Liver (tissue), 8 donors: ENCODE measurements at regions not wholly inside any gene's neighbourhood (a gene's known extent, or its start where the extent isn't known, plus 50 kb on each side); places are given as distances from the start of the nearest gene placed in this dataset.

ENCODE experiments used
- DNase-seq: peaks from one replicate; pipeline ENCODE4 v3.0.0-alpha.2; 2017; ENCODE audit warnings: low spot score
- H3K27ac ChIP-seq, 2 donors: one replicate each; pipeline ENCODE4 v1.7.0; 2013; ENCODE audit warnings: inconsistent platforms in 2 of 2, low read length in 2 of 2, control low read depth in 1 of 2, low read depth in 1 of 2, mild to moderate bottlenecking in 1 of 2
- H3K27me3 ChIP-seq, 4 donors: one replicate each; pipeline versions ENCODE4 v1.6.1 to v1.7.0; 2013; ENCODE audit warnings: low read length in 3 of 4, inconsistent platforms in 1 of 4, mild to moderate bottlenecking in 1 of 4, moderate library complexity in 1 of 4; ENCODE audit not compliant: control insufficient read depth in 4 of 4, insufficient read depth in 4 of 4
- H3K36me3 ChIP-seq, 4 donors: one replicate each; pipeline versions ENCODE4 v1.6.1 to v1.7.0; 2013; ENCODE audit warnings: low read length in 3 of 4, mild to moderate bottlenecking in 3 of 4, low read depth in 1 of 4, moderate library complexity in 1 of 4; ENCODE audit not compliant: control insufficient read depth in 4 of 4, insufficient read depth in 3 of 4
- H3K4me1 ChIP-seq, 4 donors: one replicate each; pipeline versions ENCODE4 v1.6.1 to v1.7.0; 2013; ENCODE audit warnings: low read length in 3 of 4, mild to moderate bottlenecking in 3 of 4, moderate library complexity in 1 of 4; ENCODE audit not compliant: control insufficient read depth in 4 of 4, insufficient read depth in 4 of 4
- H3K4me3 ChIP-seq, 3 donors: one replicate each; pipeline versions ENCODE4 v1.6.1 to v1.7.0; 2013; ENCODE audit warnings: low read length in 3 of 3, control low read depth in 1 of 3, low read depth in 1 of 3, mild to moderate bottlenecking in 1 of 3
- H3K9ac ChIP-seq, 2 donors: one replicate each; pipeline ENCODE4 v1.7.0; 2013; ENCODE audit warnings: low read length in 2 of 2, mild to moderate bottlenecking in 2 of 2, moderate library complexity in 2 of 2, control low read depth in 1 of 2, low read depth in 1 of 2
- H3K9me3 ChIP-seq, 4 donors: one replicate each; pipeline versions ENCODE4 v1.6.1 to v1.7.0; 2013; ENCODE audit warnings: low read length in 3 of 4; ENCODE audit not compliant: control insufficient read depth in 4 of 4
- CTCF ChIP-seq: fragments of 150-350 bp; IDR thresholded peaks from 2 replicates; pipeline ENCODE4 v1.5.1; 2017; ENCODE audit warnings: improper control_type of control experiment, low read depth, low read length; ENCODE audit not compliant: missing input control
- EGR1 ChIP-seq, 2 donors: IDR thresholded peaks; 2 replicates each; pipeline ENCODE4 v1.6.1; 2016 to 2018; ENCODE audit warnings: antibody characterized with exemption in 2 of 2, low read depth in 2 of 2
- FOXA1 ChIP-seq: IDR thresholded peaks from 2 replicates; pipeline ENCODE4 v1.6.1; 2016; ENCODE audit warnings: antibody characterized with exemption
- FOXA2 ChIP-seq: IDR thresholded peaks from 2 replicates; pipeline ENCODE4 v1.6.1; 2016; ENCODE audit warnings: antibody characterized with exemption
- GABPA ChIP-seq, 2 donors: IDR thresholded peaks in 1 of 2; conservative IDR thresholded peaks in 1 of 2; 2 replicates each; pipeline ENCODE4 v1.6.1; 2016; ENCODE audit warnings: antibody characterized with exemption in 2 of 2, mild to moderate bottlenecking in 1 of 2, moderate library complexity in 1 of 2
- HNF4A ChIP-seq, 2 donors: conservative IDR thresholded peaks; 2 replicates each; pipeline ENCODE4 v1.6.1; 2016; ENCODE audit warnings: antibody characterized with exemption in 2 of 2, mild to moderate bottlenecking in 2 of 2
- HNF4G ChIP-seq: IDR thresholded peaks from 2 replicates; pipeline ENCODE4 v1.6.1; 2016; ENCODE audit warnings: antibody characterized with exemption
- JUND ChIP-seq, 2 donors: IDR thresholded peaks; 2 replicates each; pipeline ENCODE4 v1.6.1; 2016; ENCODE audit warnings: antibody characterized with exemption in 2 of 2
- NR2F2 ChIP-seq: IDR thresholded peaks from 2 replicates; pipeline ENCODE4 v1.6.1; 2016; ENCODE audit warnings: antibody characterized with exemption
- RAD21 ChIP-seq, 2 donors: IDR thresholded peaks; 2 replicates each; pipeline ENCODE4 v1.6.1; 2016; ENCODE audit warnings: antibody characterized with exemption in 2 of 2, mild to moderate bottlenecking in 2 of 2
- RXRA ChIP-seq, 2 donors: IDR thresholded peaks; 2 replicates each; pipeline ENCODE4 v1.6.1; 2017 to 2018; ENCODE audit warnings: antibody characterized with exemption in 2 of 2, mild to moderate bottlenecking in 1 of 2
- SP1 ChIP-seq: IDR thresholded peaks from 2 replicates; pipeline ENCODE4 v1.6.1; 2018; ENCODE audit warnings: antibody characterized with exemption, mild to moderate bottlenecking
- TAF1 ChIP-seq: conservative IDR thresholded peaks from 2 replicates; pipeline ENCODE4 v1.6.1; 2016; ENCODE audit warnings: antibody characterized with exemption, mild to moderate bottlenecking
- YY1 ChIP-seq: IDR thresholded peaks from 2 replicates; pipeline ENCODE4 v1.6.1; 2016; ENCODE audit warnings: antibody characterized with exemption, mild to moderate bottlenecking
- ZBTB33 ChIP-seq: IDR thresholded peaks from 2 replicates; pipeline ENCODE4 v1.6.1; 2016; ENCODE audit warnings: antibody characterized with exemption
- WGBS: extraction: QIAGEN DNeasy Blood & Tissue Kit; methylation state at CpG from one replicate; pipeline ENCODE4 v1.1.7; 2013; 5-methylcytosine and 5-hydroxymethylcytosine counted together
- TF ChIP-seq, protein P1 (sequence below): IDR thresholded peaks from 2 replicates; pipeline ENCODE4 v1.6.1; 2016; ENCODE audit warnings: antibody characterized with exemption, mild to moderate bottlenecking
- TF ChIP-seq, protein P2 (sequence below): IDR thresholded peaks from 2 replicates; pipeline ENCODE4 v1.6.1; 2016; ENCODE audit warnings: antibody characterized with exemption
- TF ChIP-seq, protein P3 (sequence below): IDR thresholded peaks from 2 replicates; pipeline ENCODE4 v1.6.1; 2016; ENCODE audit warnings: antibody characterized with exemption
- donor health status: healthy.
- donor health status: healthy.
- donor health status: healthy.
- donor health status: healthy.
- donor health status: healthy.

GRCh38 chr3:25237602-25238001 is 190.5 kb upstream of the RARB start:
- DNase-seq = no peak
- TF ChIP-seq CTCF (no peak), FOXA1 (no peak), EGR1 (IDR thresholded peaks at IDR 0.05; ENCODE audit: low read depth in 2 of 2) (no peak), GABPA (IDR thresholded peaks at IDR 0.05 in 1 of 2, conservative IDR thresholded peaks at IDR 0.05 in 1 of 2) (no peak), HNF4G (no peak), HNF4A (conservative IDR thresholded peaks at IDR 0.05) (no peak), RAD21 (IDR thresholded peaks at IDR 0.05) (no peak), YY1 (no peak), RXRA (IDR thresholded peaks at IDR 0.05) (no peak), NR2F2 (no peak), SP1 (no peak), TAF1 (no peak), JUND (IDR thresholded peaks at IDR 0.05) (no peak)
- TF ChIP-seq, protein P1, sequence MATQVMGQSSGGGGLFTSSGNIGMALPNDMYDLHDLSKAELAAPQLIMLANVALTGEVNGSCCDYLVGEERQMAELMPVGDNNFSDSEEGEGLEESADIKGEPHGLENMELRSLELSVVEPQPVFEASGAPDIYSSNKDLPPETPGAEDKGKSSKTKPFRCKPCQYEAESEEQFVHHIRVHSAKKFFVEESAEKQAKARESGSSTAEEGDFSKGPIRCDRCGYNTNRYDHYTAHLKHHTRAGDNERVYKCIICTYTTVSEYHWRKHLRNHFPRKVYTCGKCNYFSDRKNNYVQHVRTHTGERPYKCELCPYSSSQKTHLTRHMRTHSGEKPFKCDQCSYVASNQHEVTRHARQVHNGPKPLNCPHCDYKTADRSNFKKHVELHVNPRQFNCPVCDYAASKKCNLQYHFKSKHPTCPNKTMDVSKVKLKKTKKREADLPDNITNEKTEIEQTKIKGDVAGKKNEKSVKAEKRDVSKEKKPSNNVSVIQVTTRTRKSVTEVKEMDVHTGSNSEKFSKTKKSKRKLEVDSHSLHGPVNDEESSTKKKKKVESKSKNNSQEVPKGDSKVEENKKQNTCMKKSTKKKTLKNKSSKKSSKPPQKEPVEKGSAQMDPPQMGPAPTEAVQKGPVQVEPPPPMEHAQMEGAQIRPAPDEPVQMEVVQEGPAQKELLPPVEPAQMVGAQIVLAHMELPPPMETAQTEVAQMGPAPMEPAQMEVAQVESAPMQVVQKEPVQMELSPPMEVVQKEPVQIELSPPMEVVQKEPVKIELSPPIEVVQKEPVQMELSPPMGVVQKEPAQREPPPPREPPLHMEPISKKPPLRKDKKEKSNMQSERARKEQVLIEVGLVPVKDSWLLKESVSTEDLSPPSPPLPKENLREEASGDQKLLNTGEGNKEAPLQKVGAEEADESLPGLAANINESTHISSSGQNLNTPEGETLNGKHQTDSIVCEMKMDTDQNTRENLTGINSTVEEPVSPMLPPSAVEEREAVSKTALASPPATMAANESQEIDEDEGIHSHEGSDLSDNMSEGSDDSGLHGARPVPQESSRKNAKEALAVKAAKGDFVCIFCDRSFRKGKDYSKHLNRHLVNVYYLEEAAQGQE = no peak
- TF ChIP-seq, protein P2, sequence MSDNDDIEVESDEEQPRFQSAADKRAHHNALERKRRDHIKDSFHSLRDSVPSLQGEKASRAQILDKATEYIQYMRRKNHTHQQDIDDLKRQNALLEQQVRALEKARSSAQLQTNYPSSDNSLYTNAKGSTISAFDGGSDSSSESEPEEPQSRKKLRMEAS = no peak
- H3K27ac ChIP-seq = no peak overlapping the region
- WGBS = 79% methylated on average over 1 of the region's 1 CpG
- H3K9me3 ChIP-seq = no peaks in the 10 kb centered on the region
- no peaks in the 10 kb centered on the region for H3K36me3 ChIP-seq
- H3K9ac ChIP-seq = no peak overlapping the region
- no peaks in the 10 kb centered on the region for H3K27me3 ChIP-seq
- H3K4me1 ChIP-seq = no peaks in the 10 kb centered on the region
- no peak overlapping the region for H3K4me3 ChIP-seq

DNA sequence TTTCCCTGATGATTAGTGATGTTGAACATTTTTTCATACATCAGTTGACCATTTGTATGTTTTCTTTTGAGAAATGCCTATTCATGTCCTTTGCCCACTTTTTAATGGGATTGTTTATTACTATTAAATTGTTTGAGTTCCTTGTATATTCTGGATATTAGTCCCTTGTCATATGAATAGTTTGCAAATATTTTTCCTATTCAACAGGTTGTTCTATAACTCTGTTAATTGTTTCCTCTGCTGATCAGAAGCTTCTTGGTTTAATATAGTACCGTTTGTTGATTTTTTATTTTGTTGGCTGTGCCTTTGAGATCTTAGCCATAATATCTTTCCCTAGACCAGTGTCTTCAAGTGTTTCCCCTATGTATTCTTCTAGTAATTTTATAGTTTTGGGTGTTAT is 189.0 kb upstream of the RARB start:
- DNase-seq = no peak
- Histone ChIP-seq H3K36me3 (no peaks in the 10 kb centered on the region), H3K4me3 (no peak overlapping the region), H3K9me3 (no peaks in the 10 kb centered on the region), H3K4me1 (no peaks in the 10 kb centered on the region), H3K27ac (no peak overlapping the region), H3K27me3 (no peaks in the 10 kb centered on the region), H3K9ac (no peak overlapping the region)
- 74% methylated on average over 1 of the region's 1 CpG for WGBS
- no peak for TF ChIP-seq TAF1
- no peak for TF ChIP-seq YY1
- TF ChIP-seq HNF4G = no peak
- no peak for TF ChIP-seq ZBTB33
- TF ChIP-seq, protein P2 = no peak
- no peak for TF ChIP-seq JUND (IDR thresholded peaks at IDR 0.05)
- TF ChIP-seq FOXA2 = no peak
- TF ChIP-seq, protein P1 = no peak
- TF ChIP-seq HNF4A (conservative IDR thresholded peaks at IDR 0.05) = no peak
- no peak for TF ChIP-seq RXRA (IDR thresholded peaks at IDR 0.05)
- TF ChIP-seq NR2F2 = no peak
- TF ChIP-seq FOXA1 = no peak
- TF ChIP-seq, protein P3, sequence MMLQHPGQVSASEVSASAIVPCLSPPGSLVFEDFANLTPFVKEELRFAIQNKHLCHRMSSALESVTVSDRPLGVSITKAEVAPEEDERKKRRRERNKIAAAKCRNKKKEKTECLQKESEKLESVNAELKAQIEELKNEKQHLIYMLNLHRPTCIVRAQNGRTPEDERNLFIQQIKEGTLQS = no peak
